PC-9 (cell line): ENCODE measurements at regions not wholly inside any gene's neighbourhood (a gene's known extent, or its start where the extent isn't known, plus 50 kb on each side); places are given as distances from the start of the nearest gene placed in this dataset.

Source experiments
- BruUV-seq: library from RNA; stranded (reverse); fragments of 400-500 nt; replicated peaks from 2 replicates; lab custom pipeline; 2021; lab: Mats Ljungman, UMichigan
- CTCF ChIA-PET: fragments of 300-600 bp; sonication (Branson Sonifier 250); formaldehyde crosslinking; loops from one replicate; lab custom pipeline; 2022; ENCODE audit warnings: antibody characterized with exemption; lab: Charles Lee
- POLR2A ChIA-PET: fragments of 300-600 bp; sonication (Branson Sonifier 250); formaldehyde crosslinking; loops from one replicate; lab custom pipeline; 2022; ENCODE audit warnings: antibody characterized with exemption; ENCODE audit not compliant: unreplicated experiment; lab: Charles Lee
- DNase-seq, 2 experiments: peaks; one replicate each; pipeline versions ENCODE4 v3.0.0 to v3.0.0-alpha.2; 2015 to 2022; ENCODE audit warnings: mixed read lengths in 1 of 2
- H2AFZ ChIP-seq: fragments of 200-600 bp; sonication (generic); 2 replicates; pipeline ENCODE4 v1.8.1; 2017; ENCODE audit warnings: antibody characterized with exemption
- H3F3A ChIP-seq: fragments of 200-600 bp; sonication (generic); 2 replicates; pipeline ENCODE4 v1.8.1; 2017; ENCODE audit warnings: antibody characterized with exemption, mild to moderate bottlenecking, low read depth; ENCODE audit not compliant: insufficient read depth
- H3K27ac ChIP-seq: fragments of 200-600 bp; sonication (generic); 2 replicates; pipeline ENCODE4 v1.6.1; 2016; ENCODE audit warnings: mixed run types
- H3K27me3 ChIP-seq: fragments of 200-600 bp; sonication (generic); 2 replicates; pipeline ENCODE4 v1.6.1; 2016; ENCODE audit warnings: low read depth, mixed run types; ENCODE audit not compliant: insufficient read depth
- H3K36me3 ChIP-seq: fragments of 200-600 bp; sonication (generic); 2 replicates; pipeline ENCODE4 v1.6.1; 2016; ENCODE audit warnings: low read depth, mixed run types
- H3K4me1 ChIP-seq: fragments of 200-600 bp; sonication (generic); replicated peaks from 2 replicates; pipeline ENCODE4 v1.6.1; 2016; ENCODE audit warnings: mixed run types; ENCODE audit not compliant: insufficient read depth
- H3K4me2 ChIP-seq: fragments of 200-600 bp; sonication (generic); 2 replicates; pipeline ENCODE4 v1.6.1; 2017; ENCODE audit warnings: mixed run types
- H3K4me3 ChIP-seq: fragments of 200-600 bp; sonication (generic); 2 replicates; pipeline ENCODE4 v1.6.1; 2016; ENCODE audit warnings: mixed run types
- H3K79me2 ChIP-seq: fragments of 200-600 bp; sonication (generic); 2 replicates; pipeline ENCODE4 v1.6.1; 2017; ENCODE audit warnings: low read depth, mixed run types
- H3K9me2 ChIP-seq: fragments of 200-600 bp; sonication (generic); 2 replicates; pipeline ENCODE4 v1.8.1; 2017; ENCODE audit warnings: mild to moderate bottlenecking; ENCODE audit not compliant: insufficient read depth
- H3K9me3 ChIP-seq: fragments of 200-600 bp; sonication (generic); 2 replicates; pipeline ENCODE4 v1.8.1; 2016; ENCODE audit warnings: low read depth; ENCODE audit not compliant: insufficient read depth
- H4K20me1 ChIP-seq: fragments of 200-600 bp; sonication (generic); 2 replicates; pipeline ENCODE4 v1.8.1; 2017; ENCODE audit not compliant: insufficient read depth
- CTCF ChIP-seq: fragments of 200-600 bp; sonication (generic); conservative IDR thresholded peaks from 2 replicates; pipeline ENCODE4 v1.6.1; 2017; ENCODE audit warnings: mixed run types, antibody characterized with exemption, mild to moderate bottlenecking, moderate library complexity
- EZH2 ChIP-seq: fragments of 200-600 bp; sonication (generic); IDR thresholded peaks from 2 replicates; pipeline ENCODE4 v1.8.0; 2017; ENCODE audit warnings: antibody characterized with exemption, low read depth
- intact Hi-C: fragments of 100-400 bp; cut with micrococcal nuclease; formaldehyde crosslinking; loops from one replicate; pipeline ENCODE4 v1.10.0; 2022; ENCODE audit not compliant: unreplicated experiment

GRCh38 chr6:3621411-3621810 is 130.1 kb downstream of the PXDC1 start:
- no TSS peak for BruUV-seq
- Histone ChIP-seq H3K9me2 (no peaks in the 10 kb centered on the region), H3K4me3 (no peak overlapping the region), H3K27ac (no peak overlapping the region), H3K79me2 (no peaks in the 10 kb centered on the region), H2AFZ (no peak overlapping the region), H4K20me1 (no peaks in the 10 kb centered on the region), H3K36me3 (no peaks in the 10 kb centered on the region), H3K27me3 (no peaks in the 10 kb centered on the region), H3K4me1 (no peaks in the 10 kb centered on the region), H3K9me3 (no peaks in the 10 kb centered on the region), H3F3A (no peaks in the 10 kb centered on the region), H3K4me2 (no peak overlapping the region)
- DNase-seq = no peak
- intact Hi-C loops = no loop called here
- ChIA-PET CTCF (no interaction called here), POLR2A (no interaction called here)
- no peak for TF ChIP-seq CTCF
- TF ChIP-seq EZH2 = no peak

GRCh38 chr6:3620937-3621336 is 130.6 kb downstream of the PXDC1 start:
- H2AFZ ChIP-seq = no peak overlapping the region
- H3K27me3 ChIP-seq = no peaks in the 10 kb centered on the region
- H3K79me2 ChIP-seq = no peaks in the 10 kb centered on the region
- DNase-seq = no peak
- H3K4me2 ChIP-seq = no peak overlapping the region
- H4K20me1 ChIP-seq = no peaks in the 10 kb centered on the region
- TF ChIP-seq CTCF (no peak), EZH2 (no peak)
- CTCF ChIA-PET = no interaction called here
- H3K27ac ChIP-seq = no peak overlapping the region
- H3K9me3 ChIP-seq = no peaks in the 10 kb centered on the region
- POLR2A ChIA-PET = no interaction called here
- H3K4me1 ChIP-seq = no peaks in the 10 kb centered on the region
- H3K36me3 ChIP-seq = no peaks in the 10 kb centered on the region
- no peak overlapping the region for H3K4me3 ChIP-seq
- H3K9me2 ChIP-seq = no peaks in the 10 kb centered on the region
- intact Hi-C loops = no loop called here
- H3F3A ChIP-seq = no peaks in the 10 kb centered on the region
- no TSS peak for BruUV-seq

GRCh38 chr6:3620389-3620788 is 131.1 kb downstream of the PXDC1 start:
- BruUV-seq = no TSS peak
- no peaks in the 10 kb centered on the region for H4K20me1 ChIP-seq
- no peaks in the 10 kb centered on the region for H3K27me3 ChIP-seq
- H3K4me1 ChIP-seq = no peaks in the 10 kb centered on the region
- H2AFZ ChIP-seq = no peak overlapping the region
- no peak overlapping the region for H3K4me3 ChIP-seq
- DNase-seq = no peak
- TF ChIP-seq CTCF = no peak
- no peak for TF ChIP-seq EZH2
- H3K36me3 ChIP-seq = no peaks in the 10 kb centered on the region
- ChIA-PET POLR2A (no interaction called here), CTCF (no interaction called here)
- no peak overlapping the region for H3K27ac ChIP-seq
- no peak overlapping the region for H3K4me2 ChIP-seq
- H3K79me2 ChIP-seq = no peaks in the 10 kb centered on the region
- H3K9me3 ChIP-seq = no peaks in the 10 kb centered on the region
- no peaks in the 10 kb centered on the region for H3F3A ChIP-seq
- intact Hi-C loops = no loop called here
- no peaks in the 10 kb centered on the region for H3K9me2 ChIP-seq
